PFSK-1 (cell line): ENCODE measurements at regions not wholly inside any gene's neighbourhood (a gene's known extent, or its start where the extent isn't known, plus 50 kb on each side); places are given as distances from the start of the nearest gene placed in this dataset.
A peak's percentile ranks its signal among the peaks of the same experiment; 100 is the strongest.

Source experiments
- POLR2AphosphoS5 ChIP-seq: IDR thresholded peaks from 2 replicates; pipeline ENCODE4 v1.6.1; 2012; ENCODE audit warnings: low read depth, mild to moderate bottlenecking, control low read depth, low read length, moderate library complexity
- REST ChIP-seq, 2 experiments: IDR thresholded peaks; 2 replicates each; pipeline versions ENCODE4 v1.6.1 to v1.8.0; 2011 to 2012; ENCODE audit warnings: low read depth in 2 of 2, low read length in 2 of 2, control low read depth in 1 of 2, inconsistent platforms in 1 of 2, mild to moderate bottlenecking in 1 of 2, moderate library complexity in 1 of 2; ENCODE audit not compliant: insufficient read depth in 1 of 2
- SIN3A ChIP-seq: IDR thresholded peaks from 2 replicates; pipeline ENCODE4 v1.6.1; 2012; ENCODE audit warnings: mild to moderate bottlenecking, low read length, moderate library complexity, borderline replicate concordance; ENCODE audit not compliant: insufficient read depth
- TAF1 ChIP-seq: IDR thresholded peaks from 2 replicates; pipeline ENCODE4 v1.6.1; 2012; ENCODE audit warnings: low read length, control low read depth, borderline replicate concordance; ENCODE audit not compliant: insufficient read depth

GRCh38 chr1:60281360-60281932 lies 207.9 kb upstream of the C1orf87 start:
- TF ChIP-seq POLR2AphosphoS5 (no peak), TAF1 (no peak), REST (IDR thresholded peaks at IDR 0.05; ENCODE audit: insufficient read depth in 1 of 2, low read depth in 2 of 2, low read length in 2 of 2) (0 out of 4 replicates have a peak, but pooled peaks of 1 of the 2 experiments have one; percentile 32), SIN3A (no peak)
